ENCODE measurements at regions not wholly inside any gene's neighbourhood (a gene's known extent, or its start where the extent isn't known, plus 50 kb on each side); places are given as distances from the start of the nearest gene placed in this dataset.
"Not testable (repeated sequence)": the region's sequence is repeated elsewhere in the genome, so short reads cannot be mapped to it uniquely, and the experiment has no call there.

GRCh38 chr15:84393966-84394365, 158.4 kb downstream of the GOLGA6L4 start:
- TF ChIP-seq POLR2A (IDR thresholded peaks at IDR 0.05; ENCODE audit: low read length); GATA1 (IDR thresholded peaks at IDR 0.05; ENCODE audit: low read depth, low read length): not testable (repeated sequence)

Data from erythroblast (primary cell).